GM19372 (cell line): ENCODE measurements at regions not wholly inside any gene's neighbourhood (a gene's known extent, or its start where the extent isn't known, plus 50 kb on each side); places are given as distances from the start of the nearest gene placed in this dataset.
"Not testable (repeated sequence)": the region's sequence is repeated elsewhere in the genome, so short reads cannot be mapped to it uniquely, and the experiment has no call there.

Experiments used
- ATAC-seq: cut with Tn5 transposase; IDR thresholded peaks from one replicate; pipeline ENCODE4 v1.9.1; 2021; ENCODE audit warnings: mild to moderate bottlenecking, low read depth, moderate library complexity; ENCODE audit not compliant: unreplicated experiment

DNA sequence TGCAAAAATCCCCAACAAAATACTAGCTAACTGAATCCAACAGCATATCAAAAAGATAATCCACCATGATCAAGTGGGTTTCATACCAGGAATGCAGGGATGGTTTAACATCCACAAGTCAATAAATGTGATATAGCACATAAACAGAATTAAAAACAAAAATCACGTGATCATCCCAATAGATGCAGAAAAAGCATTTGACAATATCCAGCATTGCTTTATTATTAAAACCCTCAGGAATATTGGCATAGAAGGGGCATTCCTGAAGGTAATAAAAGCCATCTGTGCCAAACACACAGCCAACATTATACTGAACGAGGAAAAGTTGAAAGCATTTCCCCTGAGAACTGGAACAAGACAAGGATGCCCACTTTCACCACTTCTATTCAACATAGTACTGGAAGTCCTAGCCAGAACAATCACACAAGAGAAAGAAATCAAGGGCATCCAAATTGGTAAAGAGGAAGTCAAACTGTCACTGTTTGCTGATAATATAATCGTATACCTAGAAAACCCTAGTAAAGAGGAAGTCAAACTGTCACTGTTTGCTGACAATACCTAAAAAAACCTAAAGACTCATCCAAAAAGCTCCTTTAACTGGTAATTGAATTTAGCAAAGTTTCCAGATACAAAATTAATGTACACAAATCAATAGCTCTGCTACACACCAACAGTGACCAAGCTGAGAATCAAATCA, 109.8 kb downstream of the RNASET2 start:
- ATAC-seq, result not testable (repeated sequence)

DNA sequence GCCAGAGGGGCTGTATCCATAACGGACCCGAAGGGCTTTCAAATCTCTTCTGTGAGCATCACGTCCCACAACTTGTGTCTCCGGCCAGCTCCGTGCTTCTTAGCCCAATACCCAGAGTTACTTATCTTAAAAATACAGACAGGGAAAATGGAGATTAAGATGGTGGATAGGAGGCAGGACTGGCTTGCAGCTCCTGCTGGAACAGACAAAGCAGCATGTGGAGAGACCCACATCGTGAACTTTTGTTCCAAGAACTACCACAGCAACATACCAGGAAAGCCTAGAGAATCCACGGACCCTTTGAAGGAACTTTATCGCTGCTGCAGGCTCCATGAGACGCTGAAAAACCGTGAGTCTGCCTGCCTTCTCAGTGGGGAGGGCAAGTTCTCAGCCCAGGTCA, 113.7 kb downstream of the RNASET2 start:
- no peak for ATAC-seq

DNA sequence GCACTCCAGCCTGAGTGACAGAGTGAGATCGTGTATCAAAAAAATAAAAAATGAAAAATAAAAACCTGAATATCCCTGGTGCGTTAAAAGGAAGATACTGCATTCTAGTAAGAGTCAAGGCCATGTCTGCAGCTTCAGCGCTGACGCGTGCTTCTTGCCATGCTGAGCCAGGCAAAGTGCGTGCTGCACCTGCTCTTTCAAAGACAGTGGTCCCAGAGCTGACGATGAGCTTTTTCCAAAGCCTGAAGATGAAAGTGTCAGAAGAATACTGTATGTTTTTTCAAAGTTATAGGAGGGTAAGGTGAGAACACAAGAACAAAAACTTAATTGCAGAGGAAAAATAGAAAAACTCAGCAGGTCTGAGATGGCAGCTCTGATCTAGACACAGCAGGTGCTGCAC, 115.1 kb downstream of the RNASET2 start:
- no peak for ATAC-seq

DNA sequence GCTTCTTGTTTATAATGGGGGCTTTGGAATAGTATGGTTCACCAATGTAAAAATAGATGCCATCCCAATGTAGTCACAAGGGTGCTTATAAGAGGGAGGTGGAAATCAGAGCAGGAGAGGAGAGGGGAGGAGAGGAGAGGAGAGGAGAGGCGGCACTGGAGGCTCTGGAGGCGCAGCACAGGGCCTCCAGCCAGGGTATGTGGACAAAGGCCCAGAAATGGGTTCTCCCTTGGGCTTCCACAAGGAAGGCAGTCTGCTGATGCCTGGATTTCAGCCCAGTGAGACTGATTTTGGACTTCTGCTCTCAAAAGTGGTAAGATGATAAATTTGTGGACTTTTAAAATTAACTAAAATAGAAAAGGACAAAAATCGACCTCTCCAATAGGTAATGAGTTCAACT, 116.8 kb downstream of the RNASET2 start:
- no peak for ATAC-seq

DNA sequence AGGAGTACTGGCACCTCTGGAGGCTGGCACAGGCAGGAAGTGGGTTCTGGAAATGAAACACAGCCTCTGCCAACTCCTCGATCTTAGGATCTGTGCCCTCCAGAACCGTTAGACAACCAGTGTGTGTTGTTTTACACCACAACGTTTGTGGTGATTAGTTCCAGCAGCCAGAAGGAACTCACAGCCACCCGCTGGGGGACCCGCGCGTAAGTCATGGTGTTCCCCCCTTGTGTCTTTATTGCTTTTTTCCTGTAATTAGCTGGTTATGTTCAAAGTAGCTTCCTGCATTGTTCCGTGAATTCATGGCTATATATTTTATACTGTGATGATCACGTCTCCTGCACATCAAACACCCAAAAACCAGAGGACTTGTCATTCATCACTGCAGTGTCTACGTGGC, 117.4 kb downstream of the RNASET2 start:
- no peak for ATAC-seq

DNA sequence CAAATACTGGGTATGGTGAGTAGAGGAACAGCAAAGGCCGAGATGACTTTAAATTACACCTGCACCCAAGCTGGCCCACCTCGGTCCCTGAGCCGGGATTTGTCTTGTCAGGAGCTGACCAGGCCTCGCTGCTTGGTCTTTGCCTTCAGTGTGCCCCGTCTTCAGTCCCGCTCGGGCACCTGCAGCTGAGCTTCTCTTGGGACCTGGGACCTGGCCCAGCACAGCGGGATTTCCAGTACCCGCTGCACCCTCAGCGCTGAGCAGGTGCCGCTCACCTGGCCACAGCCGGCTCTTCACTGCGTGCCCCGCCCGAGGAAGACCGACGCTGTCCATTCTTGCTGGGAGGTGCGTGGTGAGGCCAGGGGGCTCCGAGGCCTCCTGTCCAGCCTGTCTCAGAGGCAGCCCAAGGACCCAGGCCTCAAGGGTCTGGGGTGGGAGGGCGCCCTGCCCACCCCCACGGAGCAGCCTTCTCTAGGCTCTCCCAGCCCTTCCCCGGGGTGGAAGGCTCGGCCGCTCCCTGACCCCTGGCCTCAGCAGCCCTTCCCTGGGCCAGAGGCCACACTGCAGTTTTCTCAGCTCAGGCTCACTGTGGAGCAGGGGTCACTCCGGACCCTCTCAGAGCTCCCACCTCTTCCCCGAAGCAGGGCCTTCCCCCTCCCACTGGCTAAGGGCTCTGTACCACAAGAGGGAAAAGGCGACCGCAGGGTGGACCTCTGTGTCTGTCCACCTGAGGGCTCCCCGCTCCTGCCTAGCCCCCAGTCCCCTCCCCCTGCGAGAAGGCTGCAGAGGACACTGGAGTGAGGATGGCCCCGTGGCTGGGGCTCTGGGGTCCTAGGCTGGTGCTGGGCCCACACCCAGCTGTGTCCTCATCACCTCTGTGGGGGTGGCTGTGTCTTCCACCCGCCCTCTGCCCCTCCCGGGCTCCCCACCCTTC, 119.3 kb downstream of the RNASET2 start:
- ATAC-seq, result no peak

DNA sequence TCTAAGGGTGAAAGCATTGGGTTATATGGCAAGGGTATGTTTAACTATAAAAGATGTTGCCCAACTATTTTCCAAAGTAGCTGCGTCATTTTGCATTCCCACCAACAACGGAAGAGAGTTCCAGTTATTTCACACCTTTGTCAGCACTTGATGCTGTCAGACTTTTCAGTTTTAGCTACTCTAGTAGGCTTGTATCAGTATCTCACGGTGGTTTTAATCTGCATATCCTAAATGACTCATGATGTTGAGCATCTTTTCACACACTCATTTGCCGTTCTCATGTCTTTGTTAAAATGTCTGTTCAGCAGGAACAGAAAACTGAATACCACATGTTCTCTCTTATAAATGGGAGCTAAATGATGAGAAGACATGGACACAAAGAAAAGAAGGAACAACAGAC, 122.3 kb downstream of the RNASET2 start:
- ATAC-seq, result no peak

DNA sequence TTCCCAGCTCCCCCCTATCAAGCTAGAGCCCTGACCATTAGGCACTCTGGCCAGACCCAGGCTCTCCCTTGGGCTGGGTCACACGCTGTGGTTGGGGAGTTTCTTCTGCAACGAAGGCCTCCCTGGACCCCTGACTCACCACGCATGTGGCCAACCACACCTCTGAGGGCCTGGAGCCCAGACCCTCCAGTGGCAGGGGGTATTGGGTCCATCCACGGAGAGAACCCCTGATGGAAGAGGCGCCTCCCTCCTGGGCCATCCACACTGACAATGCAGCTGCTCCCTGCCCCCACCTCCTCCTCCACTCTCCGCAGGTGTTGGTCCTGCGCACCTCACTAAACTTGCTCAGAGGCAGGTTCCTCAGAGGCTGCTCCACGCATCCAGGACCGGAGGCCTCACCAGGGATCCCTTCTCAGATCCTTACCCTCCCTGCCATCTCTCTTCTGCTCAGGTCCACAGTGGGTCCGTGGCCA, 125.4 kb downstream of the RNASET2 start:
- ATAC-seq, result peak; percentile 27

DNA sequence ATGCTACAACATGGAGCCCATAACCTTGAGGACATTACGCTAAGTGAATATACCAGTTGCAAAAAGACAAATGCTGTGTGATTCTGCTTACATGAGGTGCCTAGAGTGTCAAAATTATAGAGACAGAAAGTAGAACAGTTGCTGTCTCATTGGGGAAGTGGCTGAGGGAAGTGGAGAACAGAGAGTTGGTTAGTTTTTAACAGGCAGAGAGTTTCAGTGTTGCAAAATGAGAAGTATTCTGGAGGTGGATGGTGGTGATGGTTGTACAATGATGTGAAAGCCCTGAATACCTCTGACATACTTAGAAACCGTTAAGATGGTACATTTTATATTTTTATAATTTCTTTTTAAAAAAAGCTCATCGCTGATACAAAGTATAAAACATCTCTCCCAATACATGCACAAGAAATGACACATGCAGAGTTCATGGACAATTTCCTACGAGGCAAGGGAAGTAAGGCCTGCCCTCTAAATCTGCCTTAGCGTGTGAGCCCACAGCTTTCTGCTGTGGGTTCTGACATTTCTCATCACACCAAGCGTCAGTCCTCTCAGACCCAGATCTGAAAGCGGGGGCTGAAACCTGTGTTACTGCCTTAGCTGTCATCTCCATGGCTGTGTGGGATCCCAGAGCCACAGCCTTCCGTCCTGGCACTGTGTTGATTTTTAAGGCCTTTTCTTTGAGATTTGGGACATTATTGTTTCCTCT, 126.0 kb downstream of the RNASET2 start:
- ATAC-seq, result peak; percentile 88

DNA sequence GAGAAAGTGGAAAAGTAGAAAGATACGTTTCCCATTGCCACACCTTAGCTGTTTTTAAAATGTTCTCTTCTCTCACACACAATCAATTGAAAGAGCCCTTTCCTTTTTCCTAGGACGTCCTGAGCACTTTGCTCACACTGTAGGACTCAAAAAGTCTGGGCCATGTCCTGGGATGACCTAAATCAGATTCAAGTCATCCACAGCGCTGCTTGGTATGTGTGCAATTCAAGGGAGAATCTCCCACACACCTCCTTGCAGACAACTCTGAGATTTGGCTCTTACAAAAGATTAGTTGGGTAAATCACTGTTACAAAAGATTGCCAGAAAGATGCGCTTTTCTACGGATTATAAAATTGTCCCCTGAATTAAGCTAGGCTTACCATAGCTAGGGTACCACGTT, 130.1 kb downstream of the RNASET2 start:
- ATAC-seq, result no peak

DNA sequence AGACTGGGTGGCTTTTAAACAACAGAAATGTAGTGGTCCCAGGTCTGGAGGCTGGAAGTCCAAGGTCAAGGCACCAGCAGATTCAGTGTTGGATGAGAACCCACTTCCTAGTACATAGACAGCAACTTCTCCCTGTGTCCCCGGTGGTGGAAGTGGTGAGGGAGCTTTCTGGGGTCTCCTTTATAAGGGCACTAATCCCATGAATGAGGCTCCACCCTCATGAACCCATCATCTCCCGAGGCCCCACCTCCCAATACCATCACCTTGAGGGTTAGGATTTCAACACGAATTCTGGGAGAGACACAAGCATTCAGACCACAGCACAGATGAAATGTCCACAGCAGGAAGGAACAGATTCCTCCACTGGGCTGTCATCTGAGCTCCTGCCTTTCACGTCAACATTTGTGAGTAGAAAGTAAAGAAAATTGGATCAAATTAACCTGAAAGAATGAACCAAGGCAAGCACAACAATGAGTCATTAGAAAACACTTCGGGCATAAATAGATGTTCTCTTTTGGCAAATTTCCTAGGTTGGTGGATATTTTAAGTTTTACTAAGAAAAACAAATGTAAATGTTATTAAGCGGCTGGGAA, 130.7 kb downstream of the RNASET2 start:
- no peak for ATAC-seq

DNA sequence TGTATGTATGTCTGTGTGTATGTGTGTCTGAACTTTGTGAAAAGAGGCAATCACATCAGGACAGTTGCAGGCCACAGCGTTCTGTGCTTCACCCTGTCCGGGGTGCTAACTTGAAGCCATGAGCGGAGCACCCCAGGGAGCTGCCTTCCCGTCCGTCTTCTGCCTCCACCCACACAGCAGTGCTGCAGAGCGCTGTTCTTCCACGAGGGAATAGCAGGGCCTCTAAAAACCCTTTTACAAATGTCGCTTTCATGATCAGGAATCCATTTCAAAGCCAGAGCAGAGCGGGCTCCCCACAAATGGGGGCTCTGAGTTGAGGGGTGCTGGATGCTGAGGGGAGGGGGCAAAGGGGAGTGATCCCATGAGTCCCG, 131.5 kb downstream of the RNASET2 start:
- no peak for ATAC-seq

DNA sequence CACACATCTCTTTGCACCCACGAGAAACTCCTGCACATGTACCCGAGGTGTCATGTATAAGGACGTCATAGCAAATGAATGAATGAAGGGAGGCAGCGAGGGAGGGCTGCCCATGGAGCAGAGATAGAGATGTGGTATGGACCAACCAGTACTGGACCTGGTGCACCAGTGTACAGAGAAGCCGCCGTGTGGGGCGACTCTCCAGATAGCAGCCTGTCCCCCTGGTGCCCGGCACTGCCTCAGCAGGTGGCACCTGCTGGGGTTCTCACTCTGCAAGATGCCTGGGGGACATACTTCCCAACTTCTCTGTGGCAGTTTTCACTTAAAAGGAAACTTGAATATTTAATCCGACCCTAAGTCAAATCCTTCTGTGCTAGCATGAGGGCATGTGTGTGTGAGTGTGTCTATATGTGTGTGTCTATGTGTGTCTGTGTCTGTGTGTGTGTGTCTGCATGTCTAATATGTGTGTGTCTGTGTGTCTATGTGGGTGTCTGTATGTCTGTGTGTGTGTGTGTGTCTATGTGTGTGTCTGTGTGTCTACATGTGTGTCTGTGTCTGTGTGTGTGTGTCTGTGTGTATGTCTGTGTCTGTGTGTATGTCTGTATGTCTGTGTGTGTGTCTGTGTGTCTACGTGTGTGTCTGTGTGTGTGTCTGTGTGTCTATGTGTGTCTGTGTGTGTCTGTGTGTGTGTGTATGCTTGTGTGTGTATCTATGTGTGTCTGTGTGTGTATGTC, 132.0 kb downstream of the RNASET2 start:
- no peak for ATAC-seq

DNA sequence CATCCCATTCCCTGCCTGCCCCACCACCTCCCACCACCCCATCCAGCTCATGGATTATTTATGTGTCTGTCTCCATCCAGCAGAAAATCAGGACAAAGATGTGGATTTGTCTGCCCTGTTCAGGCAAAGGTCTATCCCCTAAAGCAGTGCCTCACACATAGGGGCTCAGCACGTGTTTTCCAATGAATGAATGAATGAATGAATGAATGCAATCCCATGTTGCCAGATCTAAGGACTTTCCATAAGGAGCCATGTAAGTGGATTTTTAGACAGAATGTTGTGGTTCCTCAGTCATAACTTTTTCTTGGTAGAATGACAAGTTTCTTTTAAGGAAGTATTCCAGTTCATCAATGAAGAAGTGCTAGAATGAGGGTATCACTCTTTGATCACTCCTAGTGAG, 133.7 kb downstream of the RNASET2 start:
- ATAC-seq, result no peak

DNA sequence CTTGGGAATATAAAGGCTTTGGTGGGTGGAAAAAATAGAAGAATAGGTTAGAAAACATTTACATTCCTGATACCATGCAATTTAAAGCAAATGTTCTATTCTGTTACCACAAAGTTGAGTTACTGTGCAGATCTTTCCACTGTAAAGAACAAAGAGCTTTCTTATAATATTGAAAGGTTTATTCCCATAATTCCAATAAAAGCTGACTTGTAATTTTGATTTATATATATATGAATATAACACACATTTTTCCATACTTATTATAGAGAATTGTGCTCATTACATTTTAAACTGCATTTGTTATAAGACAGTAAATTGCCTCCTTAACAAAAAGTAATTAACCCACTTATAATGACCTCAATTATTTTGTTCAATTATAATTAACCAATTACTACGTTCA, 135.9 kb downstream of the RNASET2 start:
- no peak for ATAC-seq

DNA sequence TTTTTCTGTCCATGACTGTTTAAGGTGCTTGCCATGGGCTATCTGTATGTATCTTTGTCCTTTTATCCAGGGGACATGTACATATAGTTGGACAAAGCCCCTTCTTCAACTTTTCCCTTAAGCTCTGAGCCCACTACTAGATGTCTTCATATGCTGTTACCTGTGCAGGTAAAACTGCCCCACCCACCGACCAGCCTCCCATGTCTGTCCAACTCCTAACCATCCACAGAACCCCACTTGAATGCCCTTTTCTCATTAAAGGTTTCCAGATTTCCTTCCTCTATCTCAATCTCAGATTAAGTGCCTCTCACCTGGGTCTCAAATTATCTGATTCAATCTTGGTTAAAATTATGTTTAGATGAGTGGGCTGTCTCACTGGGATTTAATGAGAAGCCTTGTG, 136.3 kb downstream of the RNASET2 start:
- ATAC-seq, result no peak

DNA sequence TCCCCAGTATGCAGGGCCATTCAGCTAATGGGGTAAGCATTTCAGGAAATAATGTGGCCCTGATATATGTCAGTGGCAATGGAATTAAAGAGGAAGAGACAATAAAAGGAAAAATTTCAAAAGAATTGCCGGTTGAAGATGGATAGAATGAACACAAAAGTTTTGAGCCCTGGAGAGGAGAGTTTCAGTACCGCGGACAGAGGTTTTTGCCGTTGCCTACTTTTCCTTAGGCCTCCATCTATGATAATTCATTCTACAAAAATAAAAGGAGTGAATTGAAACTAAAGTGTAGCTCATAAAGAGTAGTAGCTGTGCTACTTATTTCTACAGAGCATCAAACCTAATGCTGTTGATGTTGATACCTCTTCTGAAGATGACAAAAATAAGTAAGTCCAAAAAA, 140.7 kb downstream of the RNASET2 start:
- ATAC-seq, result no peak

DNA sequence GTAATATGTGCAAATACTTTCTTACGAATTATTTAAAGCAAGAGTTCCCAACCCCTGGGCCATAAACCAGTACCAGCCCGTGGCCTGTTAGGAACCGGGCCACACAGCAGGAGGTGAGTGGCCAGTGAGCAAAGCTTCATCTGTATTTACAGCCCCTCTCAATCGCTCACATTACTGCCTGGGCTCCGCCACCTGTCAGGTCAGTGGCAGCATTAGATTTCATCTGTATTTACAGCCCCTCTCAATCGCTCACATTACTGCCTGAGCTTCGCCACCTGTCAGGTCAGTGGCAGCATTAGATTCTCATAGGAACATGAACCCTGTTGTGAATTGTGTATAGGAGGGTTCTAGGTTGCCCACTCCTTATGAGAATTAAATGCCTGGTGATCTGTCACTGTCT, 142.0 kb downstream of the RNASET2 start:
- no peak for ATAC-seq

DNA sequence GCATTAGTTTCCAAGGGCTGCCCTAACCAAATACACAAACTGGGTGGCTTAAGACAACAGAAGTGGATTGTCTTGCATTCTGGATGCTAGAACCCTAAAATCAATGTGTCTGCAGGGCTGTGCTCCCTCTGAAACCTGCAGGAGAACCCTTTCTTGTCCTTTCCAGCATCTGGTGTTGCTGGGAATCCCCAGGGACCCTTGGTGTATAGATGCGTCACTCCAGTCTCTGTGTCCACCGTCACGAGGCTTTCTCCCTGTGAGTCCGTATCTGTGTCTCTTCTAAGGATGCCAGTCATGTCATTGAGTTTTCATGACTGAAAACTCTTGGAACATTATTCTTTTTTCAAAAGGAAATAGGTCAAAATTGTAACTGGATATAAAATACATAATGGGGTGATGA, 142.9 kb downstream of the RNASET2 start:
- ATAC-seq, result no peak

DNA sequence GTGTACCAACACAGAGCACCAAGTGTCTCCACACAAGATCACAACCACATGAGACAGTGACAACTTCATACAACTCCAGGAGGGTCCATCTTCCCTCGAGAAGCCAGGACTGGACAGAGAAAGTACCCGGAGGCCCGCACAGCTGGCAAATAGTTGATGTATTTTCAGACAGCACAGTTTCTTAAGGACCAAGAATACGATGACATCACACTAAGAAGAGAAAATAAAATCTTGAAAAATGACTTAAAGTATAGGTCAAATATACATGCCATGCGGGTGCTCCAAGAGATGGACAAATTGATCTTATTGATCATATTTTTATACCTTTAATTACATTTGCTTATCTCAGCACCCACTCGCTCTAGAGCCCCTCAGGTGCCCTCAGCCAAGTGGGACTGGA, 145.5 kb downstream of the RNASET2 start:
- ATAC-seq, result no peak
